Loucy (cell line): ENCODE measurements at regions not wholly inside any gene's neighbourhood (a gene's known extent, or its start where the extent isn't known, plus 50 kb on each side); places are given as distances from the start of the nearest gene placed in this dataset.
"Not testable (repeated sequence)": the region's sequence is repeated elsewhere in the genome, so short reads cannot be mapped to it uniquely, and the experiment has no call there.

ENCODE experiments used
- H2AFZ ChIP-seq: fragments of 200-600 bp; sonication (generic); 2 replicates; pipeline ENCODE4 v1.6.0; 2016; ENCODE audit warnings: antibody characterized with exemption, mild to moderate bottlenecking, low read length, moderate library complexity
- H3F3A ChIP-seq: fragments of 200-600 bp; 2 replicates; pipeline ENCODE4 v1.6.0; 2016; ENCODE audit warnings: antibody characterized with exemption, low read depth, mild to moderate bottlenecking
- H3K27me3 ChIP-seq: fragments of 200-600 bp; sonication (generic); 2 replicates; pipeline ENCODE4 v1.6.1; 2014; ENCODE audit warnings: low read length, mild to moderate bottlenecking; ENCODE audit not compliant: insufficient read depth, poor library complexity, severe bottlenecking
- H3K36me3 ChIP-seq: fragments of 200-600 bp; sonication (generic); 2 replicates; pipeline ENCODE4 v1.6.1; 2016; ENCODE audit warnings: low read length; ENCODE audit not compliant: insufficient read depth
- H3K4me1 ChIP-seq: fragments of 200-600 bp; sonication (generic); 2 replicates; pipeline ENCODE4 v1.5.1; 2014; ENCODE audit warnings: low read length, mild to moderate bottlenecking; ENCODE audit not compliant: insufficient read depth, poor library complexity, severe bottlenecking
- H3K4me2 ChIP-seq: fragments of 200-600 bp; sonication (generic); 2 replicates; pipeline ENCODE4 v1.6.0; 2014; ENCODE audit warnings: antibody characterized with exemption, low read length, low read depth, mild to moderate bottlenecking; ENCODE audit not compliant: poor library complexity, severe bottlenecking
- H3K4me3 ChIP-seq: fragments of 200-600 bp; sonication (generic); 2 replicates; pipeline ENCODE4 v1.5.1; 2014; ENCODE audit warnings: low read length, mild to moderate bottlenecking, mixed read lengths; ENCODE audit not compliant: poor library complexity, severe bottlenecking
- H3K79me2 ChIP-seq: fragments of 200-600 bp; sonication (generic); 2 replicates; pipeline ENCODE4 v1.6.1; 2014; ENCODE audit warnings: low read length; ENCODE audit not compliant: insufficient read depth
- H3K9ac ChIP-seq: fragments of 200-600 bp; sonication (generic); 2 replicates; pipeline ENCODE4 v1.6.0; 2014; ENCODE audit warnings: mild to moderate bottlenecking, low read depth, low read length, moderate library complexity; ENCODE audit not compliant: poor library complexity, severe bottlenecking
- H3K9me2 ChIP-seq: fragments of 200-600 bp; sonication (generic); replicated peaks from 2 replicates; pipeline ENCODE4 v1.6.1; 2016; ENCODE audit warnings: low read depth, low read length, mixed read lengths
- H3K9me3 ChIP-seq: fragments of 200-600 bp; sonication (generic); 2 replicates; pipeline ENCODE4 v1.6.1; 2014; ENCODE audit warnings: mild to moderate bottlenecking, antibody characterized with exemption, low read length, low read depth; ENCODE audit not compliant: insufficient read depth
- H4K20me1 ChIP-seq: fragments of 200-600 bp; sonication (generic); 2 replicates; pipeline ENCODE4 v1.6.0; 2014; ENCODE audit warnings: antibody characterized with exemption, low read length, mild to moderate bottlenecking; ENCODE audit not compliant: insufficient read depth, poor library complexity, severe bottlenecking
- EZH2phosphoT487 ChIP-seq: fragments of 200-600 bp; IDR thresholded peaks from 2 replicates; pipeline ENCODE4 v1.6.1; 2018; ENCODE audit warnings: antibody characterized with exemption, mild to moderate bottlenecking, moderate library complexity, borderline replicate concordance
- TF ChIP-seq, protein P1 (sequence below): fragments of 200-600 bp; sonication (generic); conservative IDR thresholded peaks from 2 replicates; pipeline ENCODE4 v1.5.1; 2014; ENCODE audit warnings: mild to moderate bottlenecking, antibody characterized with exemption, low read length

- Histone ChIP-seq H3K9ac (no peak overlapping the region), H3K4me3 (no peak overlapping the region), H3K4me1 (no peaks in the 10 kb centered on the region), H4K20me1 (no peaks in the 10 kb centered on the region), H3K9me2 (no peaks in the 10 kb centered on the region), H2AFZ (no peak overlapping the region), H3K4me2 (no peak overlapping the region), H3K27me3 (no peaks in the 10 kb centered on the region), H3K36me3 (no peaks in the 10 kb centered on the region), H3K79me2 (no peaks in the 10 kb centered on the region), H3F3A (no peaks in the 10 kb centered on the region), H3K9me3 (no peaks in the 10 kb centered on the region)
- TF ChIP-seq EZH2phosphoT487 = no peak
- TF ChIP-seq, protein P1, sequence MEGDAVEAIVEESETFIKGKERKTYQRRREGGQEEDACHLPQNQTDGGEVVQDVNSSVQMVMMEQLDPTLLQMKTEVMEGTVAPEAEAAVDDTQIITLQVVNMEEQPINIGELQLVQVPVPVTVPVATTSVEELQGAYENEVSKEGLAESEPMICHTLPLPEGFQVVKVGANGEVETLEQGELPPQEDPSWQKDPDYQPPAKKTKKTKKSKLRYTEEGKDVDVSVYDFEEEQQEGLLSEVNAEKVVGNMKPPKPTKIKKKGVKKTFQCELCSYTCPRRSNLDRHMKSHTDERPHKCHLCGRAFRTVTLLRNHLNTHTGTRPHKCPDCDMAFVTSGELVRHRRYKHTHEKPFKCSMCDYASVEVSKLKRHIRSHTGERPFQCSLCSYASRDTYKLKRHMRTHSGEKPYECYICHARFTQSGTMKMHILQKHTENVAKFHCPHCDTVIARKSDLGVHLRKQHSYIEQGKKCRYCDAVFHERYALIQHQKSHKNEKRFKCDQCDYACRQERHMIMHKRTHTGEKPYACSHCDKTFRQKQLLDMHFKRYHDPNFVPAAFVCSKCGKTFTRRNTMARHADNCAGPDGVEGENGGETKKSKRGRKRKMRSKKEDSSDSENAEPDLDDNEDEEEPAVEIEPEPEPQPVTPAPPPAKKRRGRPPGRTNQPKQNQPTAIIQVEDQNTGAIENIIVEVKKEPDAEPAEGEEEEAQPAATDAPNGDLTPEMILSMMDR = no peak
Measured at GRCh38 chr11:41534391-41534790, 74.9 kb upstream of the LRRC4C start.

- no peaks in the 10 kb centered on the region for H3K27me3 ChIP-seq
- no peak overlapping the region for H3K9ac ChIP-seq
Measured at GRCh38 chr11:41534861-41535260, 75.4 kb upstream of the LRRC4C start.

DNA sequence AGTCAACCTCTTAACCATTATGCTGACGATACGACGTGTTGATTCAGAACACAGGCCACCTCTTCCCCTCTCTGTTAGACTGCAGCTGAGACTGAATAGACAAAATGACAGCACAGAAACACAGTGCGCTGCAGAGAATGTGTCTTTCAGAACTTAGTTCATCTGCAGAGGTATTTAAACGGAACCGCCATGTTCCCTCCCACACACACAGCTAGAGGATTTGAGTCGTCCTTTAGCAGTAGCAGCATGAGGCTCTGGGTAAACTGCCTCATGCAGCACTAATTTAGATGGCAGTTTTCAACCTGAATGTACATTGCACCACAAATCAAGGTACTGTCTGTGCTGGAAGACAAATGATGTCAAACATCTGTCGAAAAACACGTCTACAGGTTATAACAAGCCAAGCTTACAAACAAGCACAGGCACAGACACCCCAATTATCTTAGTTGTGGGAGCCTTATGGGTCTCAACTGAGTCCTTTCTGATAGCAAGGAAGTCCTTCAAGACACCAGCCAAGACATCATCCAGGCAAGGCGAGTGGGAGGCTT is 76.6 kb upstream of the LRRC4C start:
- Histone ChIP-seq H4K20me1 (no peaks in the 10 kb centered on the region), H3K9me3 (no peaks in the 10 kb centered on the region), H3K79me2 (no peaks in the 10 kb centered on the region), H3K9ac (no peak overlapping the region), H2AFZ (no peak overlapping the region), H3K4me1 (no peaks in the 10 kb centered on the region), H3F3A (no peaks in the 10 kb centered on the region), H3K9me2 (no peaks in the 10 kb centered on the region), H3K36me3 (no peaks in the 10 kb centered on the region), H3K27me3 (no peaks in the 10 kb centered on the region), H3K4me2 (no peak overlapping the region), H3K4me3 (no peak overlapping the region)
- no peak for TF ChIP-seq EZH2phosphoT487
- TF ChIP-seq, protein P1 = no peak

More at GRCh38 chr11:41534861-41535260, 75.4 kb upstream of the LRRC4C start:
- no peaks in the 10 kb centered on the region for H3K9me3 ChIP-seq
- H3K9me2 ChIP-seq = no peaks in the 10 kb centered on the region
- H3K4me2 ChIP-seq = no peak overlapping the region
- no peak for TF ChIP-seq EZH2phosphoT487
- TF ChIP-seq, protein P1 = no peak
- H3K79me2 ChIP-seq = no peaks in the 10 kb centered on the region
- no peak overlapping the region for H2AFZ ChIP-seq
- no peaks in the 10 kb centered on the region for H3K36me3 ChIP-seq
- H4K20me1 ChIP-seq = no peaks in the 10 kb centered on the region
- H3F3A ChIP-seq = no peaks in the 10 kb centered on the region
- H3K4me3 ChIP-seq = no peak overlapping the region
- no peaks in the 10 kb centered on the region for H3K4me1 ChIP-seq

DNA sequence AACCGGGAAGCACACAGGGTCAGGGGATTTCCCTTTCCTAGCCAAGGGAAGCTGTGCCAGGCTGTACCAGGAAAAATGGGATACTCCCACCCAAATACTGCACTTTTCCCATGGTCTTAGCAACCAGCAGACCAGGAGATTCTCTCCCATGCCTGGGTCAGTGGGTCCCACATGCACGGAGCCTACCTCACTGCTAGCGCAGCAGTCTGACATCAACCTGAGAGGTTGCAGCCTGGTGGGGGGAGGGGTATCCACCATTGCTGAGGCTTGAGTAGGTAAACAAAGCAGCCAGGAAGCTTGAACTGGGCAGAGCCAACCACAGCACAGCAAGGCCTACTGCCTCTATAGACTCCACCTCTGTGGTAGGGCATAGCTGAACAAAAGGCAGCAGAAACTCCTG is 85.5 kb upstream of the LRRC4C start:
- H3K9ac ChIP-seq, H3K4me2 ChIP-seq, H3K4me3 ChIP-seq, H3F3A ChIP-seq, H3K9me3 ChIP-seq, H3K27me3 ChIP-seq, H3K4me1 ChIP-seq, H3K79me2 ChIP-seq, H3K36me3 ChIP-seq, H4K20me1 ChIP-seq, H3K9me2 ChIP-seq, H2AFZ ChIP-seq: not testable (repeated sequence)
